OCI-LY7 (cell line): ENCODE measurements at regions not wholly inside any gene's neighbourhood (a gene's known extent, or its start where the extent isn't known, plus 50 kb on each side); places are given as distances from the start of the nearest gene placed in this dataset.

Source experiments
- CTCF ChIP-seq: fragments of 200-600 bp; sonication (generic); conservative IDR thresholded peaks from 2 replicates; pipeline ENCODE4 v1.5.1; 2014; ENCODE audit warnings: mild to moderate bottlenecking, antibody characterized with exemption, low read length, moderate library complexity, mixed read lengths
- EZH2phosphoT487 ChIP-seq: fragments of 200-600 bp; sonication (generic); IDR thresholded peaks from 2 replicates; pipeline ENCODE4 v1.6.1; 2018; ENCODE audit warnings: low read depth, borderline replicate concordance, mild to moderate bottlenecking, mixed run types, antibody characterized with exemption, low read length, moderate library complexity, mixed read lengths

GRCh38 chr14:36006623-36007022 is 169.9 kb downstream of the PTCSC3 start:
- TF ChIP-seq CTCF, result no peak
- TF ChIP-seq EZH2phosphoT487, result no peak
